ENCODE measurements at regions not wholly inside any gene's neighbourhood (a gene's known extent, or its start where the extent isn't known, plus 50 kb on each side); places are given as distances from the start of the nearest gene placed in this dataset.

DNA sequence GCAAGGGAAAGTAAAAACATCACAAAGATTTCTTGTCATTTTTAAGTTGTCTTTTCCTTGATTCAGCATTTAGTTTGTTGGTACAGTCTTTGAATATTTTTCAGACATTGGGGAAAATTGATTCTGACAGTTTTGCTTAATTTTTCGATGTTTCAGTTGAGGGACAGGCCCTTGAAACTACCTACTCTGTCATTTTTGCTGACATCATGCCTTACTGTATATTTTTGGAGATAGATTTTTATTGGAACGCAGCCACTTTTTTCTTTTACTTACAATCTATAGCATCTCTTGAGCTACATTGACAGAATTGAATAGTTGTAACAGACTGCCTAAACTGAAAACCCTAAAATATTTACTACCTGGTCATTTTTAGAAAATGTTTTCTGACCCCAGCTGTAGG lies 297.1 kb upstream of the KIF2B start:
- no peak overlapping the region for H3K4me3 ChIP-seq
- H3K27me3 ChIP-seq (ENCODE audit: insufficient read depth), result no peaks in the 10 kb centered on the region
- no peaks in the 10 kb centered on the region for H3F3A ChIP-seq (replicated peaks; ENCODE audit: low read depth)
- no peak overlapping the region for H3K4me3 Mint-ChIP-seq
- peak overlapping the region; percentile 94; the same call in 1 of the 2 replicates for H2AFZ ChIP-seq
- peaks cover 2% of the 10 kb centered on the region; the same call in 2 of the 3 replicates for H3K36me3 Mint-ChIP-seq (ENCODE audit: low read depth)
- H3K27me3 Mint-ChIP-seq (ENCODE audit: insufficient read depth, low read depth, poor library complexity), result no peaks in the 10 kb centered on the region
- H3K9me2 ChIP-seq (ENCODE audit: insufficient read depth), result no peaks in the 10 kb centered on the region
- peak overlapping the region; percentile 86; the same call in 1 of the 2 replicates for H3K27ac Mint-ChIP-seq
- H3K9me3 Mint-ChIP-seq, result no peaks in the 10 kb centered on the region; the same call in 2 of the 3 replicates
- H3K79me2 ChIP-seq (replicated peaks; ENCODE audit: insufficient read depth), result no peaks in the 10 kb centered on the region
- no peak for ATAC-seq
- no peak overlapping the region for H3K27ac ChIP-seq (ENCODE audit: low read depth)
- H3K4me2 ChIP-seq, result no peak overlapping the region
- no peak for DNase-seq (ENCODE audit: low spot score)
- H3K36me3 ChIP-seq (ENCODE audit: insufficient read depth), result no peaks in the 10 kb centered on the region
- 0 out of 3 replicates have a peak, but pooled peaks cover 3% of the 10 kb centered on the region for H3K4me1 Mint-ChIP-seq
- no peaks in the 10 kb centered on the region; the same call in 1 of the 2 replicates for H3K4me1 ChIP-seq (ENCODE audit: insufficient read depth)
- TF ChIP-seq CREB1 (CRISPR knock-in tag; IDR thresholded peaks at IDR 0.05; ENCODE audit: low read depth), result no peak
- no peak for TF ChIP-seq EZH2phosphoT487 (IDR thresholded peaks at IDR 0.05; ENCODE audit: unreplicated experiment)
- no peak for TF ChIP-seq REST (IDR thresholded peaks at IDR 0.05; ENCODE audit: unreplicated experiment)
- TF ChIP-seq POLR2AphosphoS5 (IDR thresholded peaks at IDR 0.05; ENCODE audit: low read depth), result no peak
- TF ChIP-seq STAT1 (IDR thresholded peaks at IDR 0.05; ENCODE audit: unreplicated experiment), result no peak
- no peak for TF ChIP-seq ZNF114 (CRISPR knock-in tag; IDR thresholded peaks at IDR 0.05)
- TF ChIP-seq, protein P1, sequence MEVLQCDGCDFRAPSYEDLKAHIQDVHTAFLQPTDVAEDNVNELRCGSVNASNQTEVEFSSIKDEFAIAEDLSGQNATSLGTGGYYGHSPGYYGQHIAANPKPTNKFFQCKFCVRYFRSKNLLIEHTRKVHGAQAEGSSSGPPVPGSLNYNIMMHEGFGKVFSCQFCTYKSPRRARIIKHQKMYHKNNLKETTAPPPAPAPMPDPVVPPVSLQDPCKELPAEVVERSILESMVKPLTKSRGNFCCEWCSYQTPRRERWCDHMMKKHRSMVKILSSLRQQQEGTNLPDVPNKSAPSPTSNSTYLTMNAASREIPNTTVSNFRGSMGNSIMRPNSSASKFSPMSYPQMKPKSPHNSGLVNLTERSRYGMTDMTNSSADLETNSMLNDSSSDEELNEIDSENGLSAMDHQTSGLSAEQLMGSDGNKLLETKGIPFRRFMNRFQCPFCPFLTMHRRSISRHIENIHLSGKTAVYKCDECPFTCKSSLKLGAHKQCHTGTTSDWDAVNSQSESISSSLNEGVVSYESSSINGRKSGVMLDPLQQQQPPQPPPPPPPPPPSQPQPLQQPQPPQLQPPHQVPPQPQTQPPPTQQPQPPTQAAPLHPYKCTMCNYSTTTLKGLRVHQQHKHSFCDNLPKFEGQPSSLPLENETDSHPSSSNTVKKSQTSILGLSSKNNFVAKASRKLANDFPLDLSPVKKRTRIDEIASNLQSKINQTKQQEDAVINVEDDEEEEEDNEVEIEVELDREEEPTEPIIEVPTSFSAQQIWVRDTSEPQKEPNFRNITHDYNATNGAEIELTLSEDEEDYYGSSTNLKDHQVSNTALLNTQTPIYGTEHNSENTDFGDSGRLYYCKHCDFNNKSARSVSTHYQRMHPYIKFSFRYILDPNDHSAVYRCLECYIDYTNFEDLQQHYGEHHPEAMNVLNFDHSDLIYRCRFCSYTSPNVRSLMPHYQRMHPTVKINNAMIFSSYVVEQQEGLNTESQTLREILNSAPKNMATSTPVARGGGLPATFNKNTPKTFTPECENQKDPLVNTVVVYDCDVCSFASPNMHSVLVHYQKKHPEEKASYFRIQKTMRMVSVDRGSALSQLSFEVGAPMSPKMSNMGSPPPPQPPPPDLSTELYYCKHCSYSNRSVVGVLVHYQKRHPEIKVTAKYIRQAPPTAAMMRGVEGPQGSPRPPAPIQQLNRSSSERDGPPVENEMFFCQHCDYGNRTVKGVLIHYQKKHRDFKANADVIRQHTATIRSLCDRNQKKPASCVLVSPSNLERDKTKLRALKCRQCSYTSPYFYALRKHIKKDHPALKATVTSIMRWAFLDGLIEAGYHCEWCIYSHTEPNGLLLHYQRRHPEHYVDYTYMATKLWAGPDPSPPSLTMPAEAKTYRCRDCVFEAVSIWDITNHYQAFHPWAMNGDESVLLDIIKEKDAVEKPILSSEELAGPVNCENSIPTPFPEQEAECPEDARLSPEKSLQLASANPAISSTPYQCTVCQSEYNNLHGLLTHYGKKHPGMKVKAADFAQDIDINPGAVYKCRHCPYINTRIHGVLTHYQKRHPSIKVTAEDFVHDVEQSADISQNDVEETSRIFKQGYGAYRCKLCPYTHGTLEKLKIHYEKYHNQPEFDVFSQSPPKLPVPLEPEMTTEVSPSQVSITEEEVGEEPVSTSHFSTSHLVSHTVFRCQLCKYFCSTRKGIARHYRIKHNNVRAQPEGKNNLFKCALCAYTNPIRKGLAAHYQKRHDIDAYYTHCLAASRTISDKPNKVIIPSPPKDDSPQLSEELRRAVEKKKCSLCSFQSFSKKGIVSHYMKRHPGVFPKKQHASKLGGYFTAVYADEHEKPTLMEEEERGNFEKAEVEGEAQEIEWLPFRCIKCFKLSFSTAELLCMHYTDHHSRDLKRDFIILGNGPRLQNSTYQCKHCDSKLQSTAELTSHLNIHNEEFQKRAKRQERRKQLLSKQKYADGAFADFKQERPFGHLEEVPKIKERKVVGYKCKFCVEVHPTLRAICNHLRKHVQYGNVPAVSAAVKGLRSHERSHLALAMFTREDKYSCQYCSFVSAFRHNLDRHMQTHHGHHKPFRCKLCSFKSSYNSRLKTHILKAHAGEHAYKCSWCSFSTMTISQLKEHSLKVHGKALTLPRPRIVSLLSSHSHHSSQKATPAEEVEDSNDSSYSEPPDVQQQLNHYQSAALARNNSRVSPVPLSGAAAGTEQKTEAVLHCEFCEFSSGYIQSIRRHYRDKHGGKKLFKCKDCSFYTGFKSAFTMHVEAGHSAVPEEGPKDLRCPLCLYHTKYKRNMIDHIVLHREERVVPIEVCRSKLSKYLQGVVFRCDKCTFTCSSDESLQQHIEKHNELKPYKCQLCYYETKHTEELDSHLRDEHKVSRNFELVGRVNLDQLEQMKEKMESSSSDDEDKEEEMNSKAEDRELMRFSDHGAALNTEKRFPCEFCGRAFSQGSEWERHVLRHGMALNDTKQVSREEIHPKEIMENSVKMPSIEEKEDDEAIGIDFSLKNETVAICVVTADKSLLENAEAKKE (CRISPR knock-in tag; IDR thresholded peaks at IDR 0.05), result no peak
- no peak for TF ChIP-seq EZH2 (IDR thresholded peaks at IDR 0.05; ENCODE audit: low read depth, unreplicated experiment)
- TF ChIP-seq NANOG (IDR thresholded peaks at IDR 0.05; ENCODE audit: borderline replicate concordance), result no peak
- TF ChIP-seq ZNF331 (CRISPR knock-in tag; IDR thresholded peaks at IDR 0.05; ENCODE audit: low read depth), result no peak
- no peak for TF ChIP-seq JUNB (IDR thresholded peaks at IDR 0.05; ENCODE audit: unreplicated experiment)
- TF ChIP-seq CTCF (conservative IDR thresholded peaks at IDR 0.05; ENCODE audit: low read depth in 2 of 2), result no peak
- TF ChIP-seq ETS1 (IDR thresholded peaks at IDR 0.05), result no peak
- no peaks in the 10 kb centered on the region for H4K20me1 ChIP-seq (replicated peaks; ENCODE audit: insufficient read depth)

Measured in GM23338 (cell line).